Fibroblast of villous mesenchyme (primary cell): ENCODE measurements at regions not wholly inside any gene's neighbourhood (a gene's known extent, or its start where the extent isn't known, plus 50 kb on each side); places are given as distances from the start of the nearest gene placed in this dataset.

Source experiments
- DNase-seq: peaks from one replicate; pipeline ENCODE4 v3.0.0-alpha.2; 2010; ENCODE audit warnings: low read depth
- H3K4me3 ChIP-seq: 2 replicates; pipeline ENCODE4 v1.5.1; 2011; ENCODE audit warnings: low read depth, mild to moderate bottlenecking, low read length
- CTCF ChIP-seq: IDR thresholded peaks from 2 replicates; pipeline ENCODE4 v1.5.1; 2012; ENCODE audit warnings: low read depth, mild to moderate bottlenecking, low read length; ENCODE audit not compliant: insufficient read depth

GRCh38 chr10:57395923-57396322 is 871.8 kb downstream of the IPMK start:
- DNase-seq, result no peak
- H3K4me3 ChIP-seq, result no peak overlapping the region
- TF ChIP-seq CTCF, result no peak

- no peak overlapping the region for H3K4me3 ChIP-seq
- no peak for TF ChIP-seq CTCF
- no peak for DNase-seq
These were observed 900.3 kb downstream of the IPMK start for GRCh38 chr10:57367412-57367811.

DNA sequence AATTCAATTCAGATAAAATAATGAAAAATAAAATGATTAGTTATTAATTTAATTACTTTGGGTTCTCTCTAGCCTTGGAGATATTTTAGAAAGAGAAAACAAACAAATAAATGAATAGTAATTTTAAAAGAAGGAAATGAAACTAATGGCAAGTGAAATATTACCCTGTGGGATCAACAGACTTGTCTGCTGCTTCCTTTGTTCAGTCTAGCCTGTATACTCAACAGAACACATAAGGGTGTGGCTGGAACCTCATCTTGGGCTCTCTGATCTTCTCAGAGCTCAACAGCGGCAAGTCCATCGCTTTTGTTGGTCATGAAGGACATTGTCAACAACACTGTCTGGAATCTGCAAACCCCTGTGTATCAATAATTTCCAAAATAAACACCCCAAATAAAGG is 904.9 kb downstream of the IPMK start:
- no peak overlapping the region for H3K4me3 ChIP-seq
- TF ChIP-seq CTCF, result no peak
- DNase-seq, result no peak

DNA sequence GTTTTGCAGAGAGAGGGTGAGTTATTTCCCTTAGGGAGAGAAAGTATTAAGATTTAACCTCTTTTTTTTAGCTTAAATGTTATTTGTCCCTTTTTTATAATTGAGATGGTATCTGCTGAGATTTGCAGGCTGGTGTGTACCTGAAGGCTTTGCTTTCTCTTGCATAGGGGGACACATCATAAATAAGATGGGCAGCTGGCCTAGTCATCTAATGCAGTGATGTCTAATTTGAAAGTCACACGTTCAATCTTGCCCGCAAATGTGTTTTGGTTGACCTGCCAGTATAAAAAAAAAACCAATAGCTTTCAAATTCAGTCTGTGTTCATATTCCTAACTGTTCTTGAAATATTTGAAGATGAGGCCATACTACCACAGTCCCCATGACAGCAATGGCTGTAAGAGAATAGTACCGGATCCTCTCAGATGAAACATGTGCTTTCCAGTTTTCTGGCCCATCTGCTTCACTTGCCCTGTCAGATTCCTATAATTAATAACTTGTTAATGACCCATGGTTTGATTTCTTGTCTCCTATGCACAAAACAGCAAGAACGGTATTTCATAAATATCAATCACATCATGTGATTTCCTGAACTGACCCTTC is 914.2 kb downstream of the IPMK start:
- TF ChIP-seq CTCF, result no peak
- no peak for DNase-seq

GRCh38 chr10:57351076-57351475 is 916.6 kb downstream of the IPMK start:
- TF ChIP-seq CTCF, result no peak

More for the DNA sequence above, 914.2 kb downstream of the IPMK start:
- H3K4me3 ChIP-seq, result no peak overlapping the region

GRCh38 chr10:57341294-57341693 is 926.4 kb downstream of the IPMK start:
- DNase-seq, result no peak
- no peak overlapping the region for H3K4me3 ChIP-seq
- TF ChIP-seq CTCF, result no peak

More at GRCh38 chr10:57351076-57351475, 916.6 kb downstream of the IPMK start:
- DNase-seq, result no peak
- H3K4me3 ChIP-seq, result no peak overlapping the region

DNA sequence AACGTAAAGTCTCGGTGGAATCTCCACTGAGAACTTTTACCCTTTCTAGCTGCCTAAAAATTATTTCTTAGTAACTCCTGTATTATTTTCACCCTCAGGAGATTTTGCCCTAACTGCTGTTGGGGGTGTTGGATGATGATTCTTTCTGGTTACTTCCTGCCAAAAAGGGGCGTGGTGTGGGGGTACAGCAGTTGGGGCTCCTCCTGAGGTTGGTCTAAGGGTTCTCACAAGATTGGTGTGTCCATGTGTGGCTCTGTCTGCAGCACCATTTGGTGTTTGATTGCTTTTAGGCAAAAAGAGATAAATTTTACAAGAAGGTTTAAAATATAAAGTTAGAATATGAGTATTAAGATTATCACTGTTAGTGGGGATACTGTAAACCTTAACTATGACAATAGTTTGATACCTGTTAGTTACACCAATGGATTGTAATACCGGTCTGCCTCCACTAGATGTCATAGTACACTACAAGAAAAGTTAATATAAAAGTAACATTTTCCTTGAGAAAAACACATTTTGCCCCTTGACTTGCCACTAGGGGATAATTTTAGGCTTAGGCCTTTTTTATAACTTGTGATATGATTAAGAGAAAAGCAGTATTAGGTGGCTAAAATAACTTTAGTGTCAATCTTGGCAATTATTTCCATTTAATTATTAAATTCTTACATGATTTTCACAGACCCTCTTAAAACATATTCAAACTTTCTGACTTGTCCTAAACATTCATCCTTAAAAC is 928.7 kb downstream of the IPMK start:
- H3K4me3 ChIP-seq, result no peak overlapping the region
- peak; percentile 39 for DNase-seq
- peak; percentile 64 for TF ChIP-seq CTCF
